Loucy (cell line): ENCODE measurements at regions not wholly inside any gene's neighbourhood (a gene's known extent, or its start where the extent isn't known, plus 50 kb on each side); places are given as distances from the start of the nearest gene placed in this dataset.

Experiments used
- H2AFZ ChIP-seq: fragments of 200-600 bp; sonication (generic); 2 replicates; pipeline ENCODE4 v1.6.0; 2016; ENCODE audit warnings: antibody characterized with exemption, mild to moderate bottlenecking, low read length, moderate library complexity
- H3F3A ChIP-seq: fragments of 200-600 bp; 2 replicates; pipeline ENCODE4 v1.6.0; 2016; ENCODE audit warnings: antibody characterized with exemption, low read depth, mild to moderate bottlenecking
- H3K27me3 ChIP-seq: fragments of 200-600 bp; sonication (generic); 2 replicates; pipeline ENCODE4 v1.6.1; 2014; ENCODE audit warnings: low read length, mild to moderate bottlenecking; ENCODE audit not compliant: insufficient read depth, poor library complexity, severe bottlenecking
- H3K36me3 ChIP-seq: fragments of 200-600 bp; sonication (generic); 2 replicates; pipeline ENCODE4 v1.6.1; 2016; ENCODE audit warnings: low read length; ENCODE audit not compliant: insufficient read depth
- H3K4me1 ChIP-seq: fragments of 200-600 bp; sonication (generic); 2 replicates; pipeline ENCODE4 v1.5.1; 2014; ENCODE audit warnings: low read length, mild to moderate bottlenecking; ENCODE audit not compliant: insufficient read depth, poor library complexity, severe bottlenecking
- H3K4me2 ChIP-seq: fragments of 200-600 bp; sonication (generic); 2 replicates; pipeline ENCODE4 v1.6.0; 2014; ENCODE audit warnings: antibody characterized with exemption, low read length, low read depth, mild to moderate bottlenecking; ENCODE audit not compliant: poor library complexity, severe bottlenecking
- H3K4me3 ChIP-seq: fragments of 200-600 bp; sonication (generic); 2 replicates; pipeline ENCODE4 v1.5.1; 2014; ENCODE audit warnings: low read length, mild to moderate bottlenecking, mixed read lengths; ENCODE audit not compliant: poor library complexity, severe bottlenecking
- H3K79me2 ChIP-seq: fragments of 200-600 bp; sonication (generic); 2 replicates; pipeline ENCODE4 v1.6.1; 2014; ENCODE audit warnings: low read length; ENCODE audit not compliant: insufficient read depth
- H3K9ac ChIP-seq: fragments of 200-600 bp; sonication (generic); 2 replicates; pipeline ENCODE4 v1.6.0; 2014; ENCODE audit warnings: mild to moderate bottlenecking, low read depth, low read length, moderate library complexity; ENCODE audit not compliant: poor library complexity, severe bottlenecking
- H3K9me2 ChIP-seq: fragments of 200-600 bp; sonication (generic); replicated peaks from 2 replicates; pipeline ENCODE4 v1.6.1; 2016; ENCODE audit warnings: low read depth, low read length, mixed read lengths
- H3K9me3 ChIP-seq: fragments of 200-600 bp; sonication (generic); 2 replicates; pipeline ENCODE4 v1.6.1; 2014; ENCODE audit warnings: mild to moderate bottlenecking, antibody characterized with exemption, low read length, low read depth; ENCODE audit not compliant: insufficient read depth
- H4K20me1 ChIP-seq: fragments of 200-600 bp; sonication (generic); 2 replicates; pipeline ENCODE4 v1.6.0; 2014; ENCODE audit warnings: antibody characterized with exemption, low read length, mild to moderate bottlenecking; ENCODE audit not compliant: insufficient read depth, poor library complexity, severe bottlenecking
- CTCF ChIP-seq: fragments of 200-600 bp; sonication (generic); conservative IDR thresholded peaks from 2 replicates; pipeline ENCODE4 v1.5.1; 2014; ENCODE audit warnings: mild to moderate bottlenecking, antibody characterized with exemption, low read length
- EZH2phosphoT487 ChIP-seq: fragments of 200-600 bp; IDR thresholded peaks from 2 replicates; pipeline ENCODE4 v1.6.1; 2018; ENCODE audit warnings: antibody characterized with exemption, mild to moderate bottlenecking, moderate library complexity, borderline replicate concordance

- H4K20me1 ChIP-seq, result no peaks in the 10 kb centered on the region
- H2AFZ ChIP-seq, result no peak overlapping the region
- no peak overlapping the region for H3K4me2 ChIP-seq
- H3K4me1 ChIP-seq, result no peaks in the 10 kb centered on the region
- no peaks in the 10 kb centered on the region for H3K9me2 ChIP-seq
- no peaks in the 10 kb centered on the region for H3K9me3 ChIP-seq
- H3F3A ChIP-seq, result no peaks in the 10 kb centered on the region
- TF ChIP-seq CTCF (no peak), EZH2phosphoT487 (no peak)
- no peaks in the 10 kb centered on the region for H3K36me3 ChIP-seq
- H3K27me3 ChIP-seq, result no peaks in the 10 kb centered on the region
- no peak overlapping the region for H3K4me3 ChIP-seq
- no peak overlapping the region for H3K9ac ChIP-seq
- no peaks in the 10 kb centered on the region for H3K79me2 ChIP-seq
Measured at GRCh38 chr2:153138651-153139375, 339.7 kb downstream of the RPRM start.

DNA sequence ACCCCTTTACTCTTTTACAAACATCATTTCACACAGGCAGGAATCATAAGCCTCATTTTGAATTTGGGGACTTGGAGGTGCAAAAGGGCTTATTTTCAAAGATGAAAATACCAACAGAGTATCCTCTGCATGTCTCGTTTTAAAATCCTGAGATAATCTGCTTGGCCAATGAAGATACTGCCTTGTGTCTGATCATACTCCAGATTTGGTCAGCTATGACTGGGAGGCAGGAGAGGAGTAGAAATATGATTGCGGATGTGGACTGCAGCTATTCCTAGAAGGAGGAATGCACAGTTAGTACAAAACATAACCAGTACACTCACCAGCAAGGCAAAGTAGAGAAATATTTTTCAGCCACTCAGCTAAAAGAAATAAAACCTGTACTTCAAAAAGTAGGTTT, 342.3 kb downstream of the RPRM start:
- no peaks in the 10 kb centered on the region for H3K9me3 ChIP-seq
- H3K4me1 ChIP-seq, result no peaks in the 10 kb centered on the region
- H3K9ac ChIP-seq, result no peak overlapping the region
- no peak overlapping the region for H3K4me3 ChIP-seq
- H2AFZ ChIP-seq, result no peak overlapping the region
- no peak for TF ChIP-seq EZH2phosphoT487
- TF ChIP-seq CTCF, result no peak
- no peaks in the 10 kb centered on the region for H3K36me3 ChIP-seq
- H3K4me2 ChIP-seq, result no peak overlapping the region
- H4K20me1 ChIP-seq, result no peaks in the 10 kb centered on the region
- H3K9me2 ChIP-seq, result no peaks in the 10 kb centered on the region
- H3K79me2 ChIP-seq, result no peaks in the 10 kb centered on the region
- no peaks in the 10 kb centered on the region for H3F3A ChIP-seq
- no peaks in the 10 kb centered on the region for H3K27me3 ChIP-seq

DNA sequence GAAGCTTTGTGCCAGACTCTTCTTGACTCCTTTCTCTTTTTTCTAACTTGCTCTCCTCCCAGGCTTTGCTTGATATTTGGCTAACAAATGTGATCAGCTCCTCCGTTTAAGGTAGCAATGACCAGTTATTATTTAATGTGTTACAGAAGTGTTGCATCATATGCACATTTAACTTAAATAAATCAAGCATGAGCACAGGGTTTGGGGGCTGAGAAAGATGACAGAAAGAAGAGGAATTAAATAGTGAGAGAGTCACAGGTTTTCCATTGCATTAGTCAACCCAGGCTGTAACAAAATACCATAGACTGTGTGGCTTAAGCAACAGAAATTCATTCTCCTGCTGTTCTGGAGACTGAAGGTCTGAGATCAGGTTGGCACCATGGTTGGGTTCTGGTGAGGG, 343.8 kb downstream of the RPRM start:
- Histone ChIP-seq H3K9ac (no peak overlapping the region), H3K9me2 (no peaks in the 10 kb centered on the region), H4K20me1 (no peaks in the 10 kb centered on the region), H3K4me1 (no peaks in the 10 kb centered on the region), H3K27me3 (no peaks in the 10 kb centered on the region), H3K36me3 (no peaks in the 10 kb centered on the region), H3K4me3 (no peak overlapping the region), H3K79me2 (no peaks in the 10 kb centered on the region), H3K9me3 (no peaks in the 10 kb centered on the region), H2AFZ (no peak overlapping the region), H3K4me2 (no peak overlapping the region), H3F3A (no peaks in the 10 kb centered on the region)
- TF ChIP-seq EZH2phosphoT487 (no peak), CTCF (no peak)
